Glutamatergic neuron (in vitro differentiated cells): ENCODE measurements at regions not wholly inside any gene's neighbourhood (a gene's known extent, or its start where the extent isn't known, plus 50 kb on each side); places are given as distances from the start of the nearest gene placed in this dataset.

Source experiments
- DNase-seq: peaks from one replicate; pipeline ENCODE4 v3.0.0; 2022
- H3K27ac Mint-ChIP-seq: one replicate; pipeline ENCODE4 v1.8.0; 2020; ENCODE audit warnings: mild to moderate bottlenecking, mixed read lengths, inconsistent platforms; ENCODE audit not compliant: unreplicated experiment
- H3K27me3 Mint-ChIP-seq: one replicate; pipeline ENCODE4 v1.8.0; 2020; ENCODE audit warnings: mild to moderate bottlenecking, moderate library complexity, mixed read lengths, inconsistent platforms; ENCODE audit not compliant: unreplicated experiment
- H3K36me3 Mint-ChIP-seq: one replicate; pipeline ENCODE4 v1.8.0; 2020; ENCODE audit warnings: mild to moderate bottlenecking, mixed read lengths, inconsistent platforms; ENCODE audit not compliant: unreplicated experiment
- H3K4me1 Mint-ChIP-seq: one replicate; pipeline ENCODE4 v1.8.0; 2020; ENCODE audit warnings: mild to moderate bottlenecking, low read depth, mixed read lengths, inconsistent platforms; ENCODE audit not compliant: unreplicated experiment
- H3K4me3 Mint-ChIP-seq: one replicate; pipeline ENCODE4 v1.8.0; 2020; ENCODE audit warnings: mild to moderate bottlenecking, mixed read lengths, inconsistent platforms; ENCODE audit not compliant: unreplicated experiment
- H3K9me3 Mint-ChIP-seq: one replicate; pipeline ENCODE4 v1.8.0; 2020; ENCODE audit warnings: mild to moderate bottlenecking, moderate library complexity, mixed read lengths, inconsistent platforms; ENCODE audit not compliant: unreplicated experiment
- TF ChIP-seq, protein P1 (sequence below): fragments of 200-600 bp; sonication (generic); IDR thresholded peaks from one replicate; pipeline ENCODE4 v1.5.0; 2021; ENCODE audit not compliant: partially characterized antibody, unreplicated experiment

DNA sequence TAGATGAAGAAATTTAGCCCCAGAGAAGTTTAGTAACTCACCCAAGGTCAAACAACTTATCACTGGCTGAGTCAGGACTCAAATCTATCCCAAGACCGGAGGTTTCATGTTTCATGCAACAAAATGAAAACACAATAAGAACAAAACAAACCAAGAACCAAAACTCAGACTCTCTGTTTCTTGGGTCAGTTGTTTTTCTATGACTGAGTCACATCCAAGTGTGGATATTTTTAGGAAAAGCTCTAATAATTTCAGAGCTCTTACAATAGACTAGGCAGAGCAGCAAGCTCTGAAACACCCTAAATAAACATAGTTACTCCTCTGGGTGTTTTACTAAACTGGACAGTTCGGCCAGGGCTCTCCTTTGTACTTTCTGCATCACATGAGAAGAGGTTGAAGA lies 87.6 kb upstream of the PRB2 start:
- Mint-ChIP-seq H3K4me3 (no peak overlapping the region), H3K36me3 (no peaks in the 10 kb centered on the region), H3K9me3 (no peaks in the 10 kb centered on the region), H3K4me1 (no peaks in the 10 kb centered on the region), H3K27me3 (peaks cover 2% of the 10 kb centered on the region), H3K27ac (no peak overlapping the region)
- DNase-seq = no peak
- TF ChIP-seq, protein P1, sequence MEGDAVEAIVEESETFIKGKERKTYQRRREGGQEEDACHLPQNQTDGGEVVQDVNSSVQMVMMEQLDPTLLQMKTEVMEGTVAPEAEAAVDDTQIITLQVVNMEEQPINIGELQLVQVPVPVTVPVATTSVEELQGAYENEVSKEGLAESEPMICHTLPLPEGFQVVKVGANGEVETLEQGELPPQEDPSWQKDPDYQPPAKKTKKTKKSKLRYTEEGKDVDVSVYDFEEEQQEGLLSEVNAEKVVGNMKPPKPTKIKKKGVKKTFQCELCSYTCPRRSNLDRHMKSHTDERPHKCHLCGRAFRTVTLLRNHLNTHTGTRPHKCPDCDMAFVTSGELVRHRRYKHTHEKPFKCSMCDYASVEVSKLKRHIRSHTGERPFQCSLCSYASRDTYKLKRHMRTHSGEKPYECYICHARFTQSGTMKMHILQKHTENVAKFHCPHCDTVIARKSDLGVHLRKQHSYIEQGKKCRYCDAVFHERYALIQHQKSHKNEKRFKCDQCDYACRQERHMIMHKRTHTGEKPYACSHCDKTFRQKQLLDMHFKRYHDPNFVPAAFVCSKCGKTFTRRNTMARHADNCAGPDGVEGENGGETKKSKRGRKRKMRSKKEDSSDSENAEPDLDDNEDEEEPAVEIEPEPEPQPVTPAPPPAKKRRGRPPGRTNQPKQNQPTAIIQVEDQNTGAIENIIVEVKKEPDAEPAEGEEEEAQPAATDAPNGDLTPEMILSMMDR = no peak

DNA sequence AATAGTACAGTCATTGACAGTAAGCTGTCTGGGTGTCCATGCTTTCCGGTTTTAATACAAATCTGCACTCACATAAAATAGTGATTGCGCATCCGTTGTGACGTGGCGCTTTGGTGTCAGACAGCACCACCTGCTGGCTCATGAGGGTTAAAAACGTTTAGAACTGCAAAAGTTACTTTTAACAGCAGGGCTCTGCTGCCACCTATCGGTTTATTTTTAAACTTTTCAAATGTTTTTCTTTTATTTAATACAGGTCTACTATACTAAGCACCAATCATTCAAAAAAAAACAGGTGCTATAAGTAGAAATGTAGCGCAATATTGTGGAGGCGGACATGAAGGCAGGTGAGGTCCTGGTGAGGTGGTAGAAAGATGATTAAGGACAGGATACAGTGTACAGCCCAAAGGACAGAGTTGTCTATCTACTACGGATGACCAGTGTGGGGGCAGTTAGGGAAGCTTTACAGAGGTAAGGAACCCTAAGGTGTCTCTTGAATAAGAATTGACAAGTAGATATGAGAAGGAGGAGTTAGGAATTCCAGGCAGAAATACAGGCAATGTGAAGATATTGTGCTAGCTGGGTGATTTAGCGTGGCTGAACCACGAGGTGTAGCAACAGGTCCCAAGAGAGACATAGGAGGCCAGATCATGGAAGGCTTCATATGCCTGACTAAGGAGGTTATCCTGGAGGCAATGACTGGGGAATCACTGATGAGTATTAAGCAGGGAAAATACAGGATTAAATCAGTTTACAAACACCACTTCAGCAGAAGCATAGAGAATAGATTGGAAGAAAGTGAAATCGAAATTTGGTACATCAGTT lies 91.5 kb upstream of the PRB2 start:
- Mint-ChIP-seq H3K4me3 (no peak overlapping the region), H3K27me3 (peaks cover 4% of the 10 kb centered on the region), H3K9me3 (no peaks in the 10 kb centered on the region), H3K27ac (no peak overlapping the region), H3K36me3 (no peaks in the 10 kb centered on the region), H3K4me1 (no peaks in the 10 kb centered on the region)
- TF ChIP-seq, protein P1 = peak; percentile 99
- DNase-seq = peak; percentile 73

DNA sequence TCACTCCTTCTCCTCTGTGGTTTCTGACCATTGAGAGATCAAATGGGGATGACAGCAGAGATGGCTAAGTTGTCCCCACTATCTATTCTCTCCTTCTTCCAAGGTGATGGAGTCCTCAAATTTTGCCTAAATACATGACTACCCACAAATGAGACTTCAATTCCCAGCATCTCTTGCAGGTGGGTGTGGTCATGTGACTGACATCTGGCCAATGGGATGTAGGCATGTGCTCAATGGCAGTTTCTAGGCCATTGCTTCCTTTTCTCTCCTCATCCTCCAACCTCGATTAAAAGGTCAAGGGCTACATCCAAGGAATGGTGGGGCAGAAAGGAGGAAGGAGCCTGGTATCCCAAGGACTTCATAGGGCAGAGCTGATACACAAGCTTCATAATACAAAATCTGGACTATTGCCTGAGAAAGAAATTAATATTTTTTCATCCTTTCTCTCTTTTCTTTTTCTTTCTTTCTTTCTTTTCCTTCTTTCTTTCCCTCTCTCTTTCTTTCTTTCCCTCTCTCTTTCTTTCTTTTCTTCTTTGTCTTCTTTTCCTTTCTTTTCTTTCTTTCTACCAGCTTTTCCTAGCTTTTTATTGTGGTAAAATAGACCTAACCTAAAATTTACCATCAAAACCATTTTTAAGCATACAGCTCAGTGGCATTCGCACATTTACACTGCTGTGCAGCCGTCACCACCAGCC lies 100.9 kb upstream of the PRB2 start:
- Mint-ChIP-seq H3K36me3 (peaks cover 6% of the 10 kb centered on the region), H3K4me3 (no peak overlapping the region), H3K9me3 (peaks cover 7% of the 10 kb centered on the region), H3K4me1 (peaks cover 1% of the 10 kb centered on the region), H3K27me3 (peaks cover 12% of the 10 kb centered on the region), H3K27ac (no peak overlapping the region)
- DNase-seq = no peak
- TF ChIP-seq, protein P1 = no peak

DNA sequence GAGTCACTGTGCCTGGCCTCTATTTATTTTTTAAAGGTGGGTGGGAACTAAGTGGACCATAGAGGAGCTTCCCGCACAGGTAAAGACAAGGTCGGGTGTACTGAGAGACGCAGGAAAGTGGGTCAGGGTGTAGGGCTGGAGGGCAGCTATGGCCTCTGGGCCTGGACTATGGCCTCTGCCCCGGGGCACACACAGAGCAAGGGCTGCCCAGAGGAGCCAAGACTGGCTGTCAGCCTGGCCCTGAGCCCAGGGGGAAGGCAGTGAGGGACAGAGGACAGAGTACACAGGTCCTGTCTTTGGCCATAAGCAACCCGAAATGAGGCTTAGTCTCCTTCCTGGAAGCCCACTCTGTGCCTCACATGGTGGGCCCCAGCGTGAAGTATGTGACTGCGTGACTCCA lies 102.1 kb upstream of the PRB2 start:
- Mint-ChIP-seq H3K36me3 (peaks cover 8% of the 10 kb centered on the region), H3K27ac (no peak overlapping the region)

More for the DNA sequence above, 102.1 kb upstream of the PRB2 start:
- Mint-ChIP-seq H3K9me3 (peaks cover 7% of the 10 kb centered on the region), H3K27me3 (peaks cover 16% of the 10 kb centered on the region), H3K4me3 (no peak overlapping the region), H3K4me1 (peaks cover 1% of the 10 kb centered on the region)
- DNase-seq = no peak
- TF ChIP-seq, protein P1 = no peak
